ENCODE measurements at regions not wholly inside any gene's neighbourhood (a gene's known extent, or its start where the extent isn't known, plus 50 kb on each side); places are given as distances from the start of the nearest gene placed in this dataset.

GRCh38 chr15:31585240-31585639, 258.6 kb downstream of the KLF13 start:
- H3K9me3 ChIP-seq = no peaks in the 10 kb centered on the region
- 64% methylated on average over 4 of the region's 9 CpGs for WGBS (ENCODE audit: insufficient coverage, low coverage, low lambda C conversion rate, missing lambda C conversion rate)
- H3K27ac ChIP-seq = no peak overlapping the region
- DNase-seq (no peak), ATAC-seq (no peak)
- no peaks in the 10 kb centered on the region for H3K27me3 ChIP-seq
- intact Hi-C loops (cut with DNase I) = no loop called here
- no peaks in the 10 kb centered on the region for H3K36me3 ChIP-seq
- TF ChIP-seq POLR2A (IDR thresholded peaks at IDR 0.05) (no peak), CTCF (IDR thresholded peaks at IDR 0.05) (no peak)
- no peaks in the 10 kb centered on the region for H3K4me1 ChIP-seq
- no peak overlapping the region for H3K4me3 ChIP-seq

- TF ChIP-seq CTCF (IDR thresholded peaks at IDR 0.05) (no peak), POLR2A (IDR thresholded peaks at IDR 0.05) (no peak)
- no peak overlapping the region for H3K4me3 ChIP-seq
- no peaks in the 10 kb centered on the region for H3K27me3 ChIP-seq
- intact Hi-C loops (cut with DNase I) = no loop called here
- H3K9me3 ChIP-seq = no peaks in the 10 kb centered on the region
- no peak overlapping the region for H3K27ac ChIP-seq
- no peaks in the 10 kb centered on the region for H3K36me3 ChIP-seq
- H3K4me1 ChIP-seq = no peaks in the 10 kb centered on the region
- WGBS (ENCODE audit: insufficient coverage, low coverage, low lambda C conversion rate, missing lambda C conversion rate) = 67% methylated on average over 4 of the region's 4 CpGs
- DNase-seq (no peak), ATAC-seq (no peak)
Measured at GRCh38 chr15:31586841-31587240, 260.2 kb downstream of the KLF13 start.

- Histone ChIP-seq H3K36me3 (no peaks in the 10 kb centered on the region), H3K9me3 (no peaks in the 10 kb centered on the region), H3K4me1 (no peaks in the 10 kb centered on the region), H3K27ac (no peak overlapping the region), H3K4me3 (no peak overlapping the region), H3K27me3 (no peaks in the 10 kb centered on the region)
- WGBS (ENCODE audit: insufficient coverage, low coverage, low lambda C conversion rate, missing lambda C conversion rate) = 73% methylated on average over 3 of the region's 4 CpGs
- intact Hi-C loops (cut with DNase I) = no loop called here
- ATAC-seq (no peak), DNase-seq (no peak)
- TF ChIP-seq POLR2A (IDR thresholded peaks at IDR 0.05) (no peak), CTCF (IDR thresholded peaks at IDR 0.05) (no peak)
Measured at GRCh38 chr15:31587583-31587982, 260.9 kb downstream of the KLF13 start.

- H3K27ac ChIP-seq = no peak overlapping the region
- H3K9me3 ChIP-seq = no peaks in the 10 kb centered on the region
- no peaks in the 10 kb centered on the region for H3K27me3 ChIP-seq
- no peaks in the 10 kb centered on the region for H3K36me3 ChIP-seq
- no peak for TF ChIP-seq POLR2A (IDR thresholded peaks at IDR 0.05)
- TF ChIP-seq CTCF (IDR thresholded peaks at IDR 0.05) = no peak
- intact Hi-C loops (cut with DNase I) = no loop called here
- no peak overlapping the region for H3K4me3 ChIP-seq
- DNase-seq (no peak), ATAC-seq (no peak)
- H3K4me1 ChIP-seq = no peaks in the 10 kb centered on the region
- WGBS (ENCODE audit: insufficient coverage, low coverage, low lambda C conversion rate, missing lambda C conversion rate) = 70% methylated on average over 4 of the region's 4 CpGs
Measured at GRCh38 chr15:31590609-31591008, 264.0 kb downstream of the KLF13 start.

GRCh38 chr15:31591908-31592307, 265.3 kb downstream of the KLF13 start:
- Histone ChIP-seq H3K27ac (no peak overlapping the region), H3K4me1 (no peaks in the 10 kb centered on the region), H3K36me3 (no peaks in the 10 kb centered on the region), H3K9me3 (no peaks in the 10 kb centered on the region), H3K27me3 (no peaks in the 10 kb centered on the region), H3K4me3 (no peak overlapping the region)
- DNase-seq (no peak), ATAC-seq (no peak)
- no peak for TF ChIP-seq POLR2A (IDR thresholded peaks at IDR 0.05)
- no peak for TF ChIP-seq CTCF (IDR thresholded peaks at IDR 0.05)
- intact Hi-C loops (cut with DNase I) = no loop called here

Data from right lobe of liver (tissue), 6 donors.